OCI-LY3 (cell line): ENCODE measurements at regions not wholly inside any gene's neighbourhood (a gene's known extent, or its start where the extent isn't known, plus 50 kb on each side); places are given as distances from the start of the nearest gene placed in this dataset.

ENCODE experiments used
- EZH2phosphoT487 ChIP-seq: fragments of 200-600 bp; shearing (Covaris generic); IDR thresholded peaks from 2 replicates; pipeline ENCODE4 v1.6.1; 2018; ENCODE audit warnings: antibody characterized with exemption, mixed run types, low read depth
- TF ChIP-seq, protein P1 (sequence below): fragments of 200-600, 300-600 bp; sonication (generic); IDR thresholded peaks from 2 replicates; pipeline ENCODE4 v1.5.1; 2014; ENCODE audit warnings: antibody characterized with exemption, low read length, low read depth

DNA sequence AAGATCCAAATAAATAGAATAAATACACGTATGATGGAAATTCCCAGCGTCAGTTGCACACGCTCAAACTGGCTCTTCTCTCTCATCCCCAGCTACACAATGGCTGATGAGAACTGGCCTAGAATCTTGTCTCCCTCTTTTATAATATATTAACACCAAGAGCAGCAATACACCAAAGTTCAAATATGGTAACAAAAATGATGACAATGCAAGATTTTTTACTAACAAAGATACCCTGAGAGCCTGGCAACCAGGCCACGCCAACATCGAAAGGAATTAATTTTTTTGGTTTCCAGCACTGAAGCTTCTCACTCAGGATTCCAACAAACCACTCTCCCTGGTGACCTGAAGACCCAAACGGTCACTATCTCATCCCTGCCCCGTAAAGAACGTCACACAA is 302.7 kb upstream of the ID2 start:
- TF ChIP-seq, protein P1, sequence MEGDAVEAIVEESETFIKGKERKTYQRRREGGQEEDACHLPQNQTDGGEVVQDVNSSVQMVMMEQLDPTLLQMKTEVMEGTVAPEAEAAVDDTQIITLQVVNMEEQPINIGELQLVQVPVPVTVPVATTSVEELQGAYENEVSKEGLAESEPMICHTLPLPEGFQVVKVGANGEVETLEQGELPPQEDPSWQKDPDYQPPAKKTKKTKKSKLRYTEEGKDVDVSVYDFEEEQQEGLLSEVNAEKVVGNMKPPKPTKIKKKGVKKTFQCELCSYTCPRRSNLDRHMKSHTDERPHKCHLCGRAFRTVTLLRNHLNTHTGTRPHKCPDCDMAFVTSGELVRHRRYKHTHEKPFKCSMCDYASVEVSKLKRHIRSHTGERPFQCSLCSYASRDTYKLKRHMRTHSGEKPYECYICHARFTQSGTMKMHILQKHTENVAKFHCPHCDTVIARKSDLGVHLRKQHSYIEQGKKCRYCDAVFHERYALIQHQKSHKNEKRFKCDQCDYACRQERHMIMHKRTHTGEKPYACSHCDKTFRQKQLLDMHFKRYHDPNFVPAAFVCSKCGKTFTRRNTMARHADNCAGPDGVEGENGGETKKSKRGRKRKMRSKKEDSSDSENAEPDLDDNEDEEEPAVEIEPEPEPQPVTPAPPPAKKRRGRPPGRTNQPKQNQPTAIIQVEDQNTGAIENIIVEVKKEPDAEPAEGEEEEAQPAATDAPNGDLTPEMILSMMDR = no peak
- no peak for TF ChIP-seq EZH2phosphoT487
